GM18508 (cell line): ENCODE measurements at regions not wholly inside any gene's neighbourhood (a gene's known extent, or its start where the extent isn't known, plus 50 kb on each side); places are given as distances from the start of the nearest gene placed in this dataset.
"Not testable (repeated sequence)": the region's sequence is repeated elsewhere in the genome, so short reads cannot be mapped to it uniquely, and the experiment has no call there.

Experiments used
- ATAC-seq: cut with Tn5 transposase; IDR thresholded peaks from one replicate; pipeline ENCODE4 v1.9.1; 2021; ENCODE audit warnings: moderate number of reproducible peaks; ENCODE audit not compliant: insufficient read depth, unreplicated experiment

- ATAC-seq, result no peak
These were observed 304.3 kb upstream of the PRICKLE1 start for GRCh38 chr12:42893803-42894202.

GRCh38 chr12:42892702-42893551 lies 303.4 kb upstream of the PRICKLE1 start:
- ATAC-seq, result no peak

DNA sequence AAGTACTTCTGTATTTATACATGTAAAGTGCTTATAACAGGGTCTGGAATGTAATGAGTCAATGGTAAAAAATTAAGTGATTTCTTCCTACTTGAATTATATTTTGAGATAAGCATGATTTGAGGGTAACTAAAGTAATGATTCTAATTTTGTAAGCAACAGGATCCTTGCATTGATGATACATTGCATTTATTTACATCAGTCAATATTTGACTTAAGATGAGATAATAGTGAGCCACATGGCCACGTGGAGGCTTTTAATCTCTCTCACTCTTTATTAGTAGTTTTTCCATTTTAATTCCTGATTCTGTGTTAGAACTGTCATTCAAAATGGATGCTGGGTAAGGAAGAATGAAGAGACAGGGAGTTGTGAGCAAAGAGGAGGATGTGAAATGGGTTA lies 298.1 kb upstream of the PRICKLE1 start:
- ATAC-seq, result no peak

DNA sequence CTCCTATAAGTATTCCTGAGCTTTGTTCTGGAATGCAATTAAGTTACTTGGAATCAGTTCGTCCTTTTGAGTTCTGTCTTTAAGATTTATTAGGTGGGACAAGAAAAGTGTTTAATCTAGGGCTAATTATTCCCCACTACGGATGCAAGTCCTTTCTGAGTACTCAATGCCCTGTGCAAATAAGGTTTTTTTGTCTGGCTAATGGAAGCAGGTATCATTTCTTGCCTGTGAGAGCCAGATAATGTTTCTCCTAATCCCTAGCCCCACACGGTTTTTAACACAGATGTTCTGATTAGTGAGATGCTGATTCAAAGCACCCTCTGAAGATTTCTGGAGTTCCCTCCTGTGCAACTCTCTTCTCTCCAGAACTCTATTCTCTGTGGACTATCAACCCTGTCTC lies 296.6 kb upstream of the PRICKLE1 start:
- no peak for ATAC-seq

DNA sequence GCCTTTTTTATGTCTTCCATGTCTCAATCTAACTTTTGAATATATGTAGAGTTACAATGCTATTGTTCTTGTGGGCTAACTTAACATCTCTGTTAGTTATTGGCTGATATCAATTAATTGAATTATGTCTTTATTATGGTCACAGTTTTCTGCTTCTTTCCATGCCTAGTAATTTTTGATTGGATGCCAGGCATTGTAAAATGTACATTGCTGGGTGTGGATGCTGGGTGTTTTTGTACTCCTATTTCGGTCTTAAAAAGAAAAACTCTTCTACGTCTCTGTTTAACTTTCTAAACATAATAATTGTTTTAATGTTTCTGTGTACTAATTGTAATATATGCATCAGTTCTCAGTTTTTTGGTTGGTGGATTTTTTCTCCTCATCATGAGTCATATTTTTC lies 296.1 kb upstream of the PRICKLE1 start:
- ATAC-seq, result no peak

- no peak for ATAC-seq
These were observed 294.6 kb upstream of the PRICKLE1 start for GRCh38 chr12:42884116-42884515.

DNA sequence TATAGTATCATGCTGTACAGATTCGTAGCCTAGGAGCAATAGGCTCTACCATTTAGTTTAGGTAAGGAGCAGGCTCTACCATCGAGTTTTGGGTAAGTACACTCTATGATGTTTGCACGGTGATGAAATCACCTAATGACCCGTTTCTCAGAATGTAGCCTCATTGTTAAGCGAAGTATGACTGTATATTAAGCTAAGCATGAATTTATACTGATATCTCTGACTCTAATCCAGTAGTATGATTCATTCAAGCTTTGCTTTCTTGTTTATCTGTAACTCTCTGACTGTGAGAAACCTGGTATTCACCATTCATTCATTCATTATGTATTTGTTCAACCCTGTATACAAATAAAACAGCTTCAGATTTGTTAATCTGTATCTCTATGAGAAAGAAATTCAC lies 283.9 kb upstream of the PRICKLE1 start:
- no peak for ATAC-seq

DNA sequence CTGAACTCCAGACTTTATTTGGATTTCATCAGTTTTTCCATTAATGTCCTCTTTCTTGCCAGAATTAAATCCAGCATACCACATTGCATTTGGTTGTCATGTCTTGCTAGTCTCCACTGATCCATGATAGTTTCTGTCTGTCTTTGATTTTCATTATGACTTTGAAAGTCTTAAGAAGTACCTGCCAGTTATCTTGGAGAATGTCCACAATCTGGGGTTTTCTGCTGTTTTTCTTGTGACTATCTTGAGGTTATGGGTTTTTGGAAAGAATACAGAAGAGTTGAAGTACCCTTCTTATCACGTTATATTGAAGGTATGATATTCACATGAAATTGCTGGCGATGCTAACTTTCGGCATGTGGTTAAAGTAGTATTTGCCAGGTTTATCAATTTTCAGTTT lies 282.3 kb upstream of the PRICKLE1 start:
- no peak for ATAC-seq

DNA sequence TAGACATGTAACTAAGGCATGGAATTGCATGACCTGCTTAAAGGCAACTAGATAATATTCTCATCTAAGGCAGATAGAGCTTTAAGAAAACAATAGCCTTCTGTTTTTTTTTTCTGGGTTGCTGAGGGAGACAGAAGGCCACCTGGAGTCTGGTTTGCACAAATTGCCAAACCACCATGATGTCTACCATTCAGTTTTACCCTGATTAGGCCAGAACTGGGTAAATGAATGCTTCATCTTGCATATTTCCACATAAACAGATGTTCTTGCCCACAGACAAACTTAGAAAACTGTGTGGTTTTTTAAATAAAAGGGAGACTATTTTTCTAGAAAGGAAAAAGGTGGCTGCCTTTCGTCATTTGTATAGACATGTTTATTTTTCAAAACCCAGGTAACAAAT lies 278.7 kb upstream of the PRICKLE1 start:
- ATAC-seq, result no peak

GRCh38 chr12:42865282-42865681 lies 275.7 kb upstream of the PRICKLE1 start:
- ATAC-seq, result no peak

DNA sequence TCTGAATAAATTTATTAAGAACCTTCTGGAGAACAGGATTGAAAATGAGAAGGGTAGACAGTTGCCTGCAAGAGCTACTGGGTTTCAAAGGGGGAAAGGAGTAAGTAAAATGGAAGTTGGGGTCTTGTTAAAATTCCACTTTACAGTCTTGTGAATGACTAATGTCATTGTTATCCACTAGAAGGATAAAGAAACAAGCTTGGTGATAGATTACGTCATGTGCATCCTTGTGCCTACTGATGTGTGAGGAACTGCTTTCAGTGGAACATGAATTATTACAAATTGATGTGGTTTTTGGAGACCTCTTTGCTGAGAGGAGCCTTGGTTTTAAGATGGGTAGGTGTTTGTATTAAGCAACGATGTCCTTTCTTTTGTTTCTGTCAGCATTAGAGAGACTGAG lies 272.5 kb upstream of the PRICKLE1 start:
- no peak for ATAC-seq

- not testable (repeated sequence) for ATAC-seq
These were observed 270.8 kb upstream of the PRICKLE1 start for GRCh38 chr12:42860331-42860730.

- no peak for ATAC-seq
These were observed 270.1 kb upstream of the PRICKLE1 start for GRCh38 chr12:42859612-42860011.

DNA sequence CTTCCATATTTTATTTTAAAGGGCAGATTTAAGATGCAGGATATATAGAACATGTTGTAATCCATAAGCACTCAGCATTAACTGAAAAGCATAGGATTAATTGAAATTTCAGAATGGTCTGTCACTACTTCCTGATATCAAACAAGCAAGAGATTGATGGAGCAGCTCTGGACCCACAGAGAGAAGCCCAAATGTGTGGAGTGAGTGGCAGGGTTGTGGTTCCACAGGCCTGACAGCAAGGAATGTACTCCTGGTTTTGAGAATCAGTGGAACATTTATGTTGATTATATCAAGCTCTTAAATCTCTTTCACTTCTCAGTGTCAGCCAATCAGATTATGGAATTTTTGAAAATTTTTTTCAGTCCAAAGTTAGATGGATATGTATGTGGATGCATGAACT lies 267.6 kb upstream of the PRICKLE1 start:
- no peak for ATAC-seq

- no peak for ATAC-seq
These were observed 265.9 kb upstream of the PRICKLE1 start for GRCh38 chr12:42855362-42855950.

DNA sequence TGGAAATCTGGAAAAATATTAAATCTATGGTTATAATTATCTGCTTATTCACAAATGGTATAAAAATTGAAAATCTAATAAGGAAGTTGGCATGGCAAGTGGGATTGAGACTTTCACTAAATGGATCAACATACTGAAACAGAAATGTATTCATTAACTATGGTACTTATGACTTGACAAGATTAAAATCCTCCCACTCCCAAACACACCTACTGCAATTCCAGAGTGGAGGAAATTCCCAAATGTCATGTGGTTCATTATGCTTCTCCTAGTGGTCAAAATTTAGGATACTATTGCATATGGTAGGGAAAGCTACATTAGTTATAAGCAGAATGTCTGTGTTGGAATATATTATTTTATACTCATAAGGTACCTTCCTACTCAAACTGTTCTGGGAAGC lies 265.3 kb upstream of the PRICKLE1 start:
- ATAC-seq, result no peak

DNA sequence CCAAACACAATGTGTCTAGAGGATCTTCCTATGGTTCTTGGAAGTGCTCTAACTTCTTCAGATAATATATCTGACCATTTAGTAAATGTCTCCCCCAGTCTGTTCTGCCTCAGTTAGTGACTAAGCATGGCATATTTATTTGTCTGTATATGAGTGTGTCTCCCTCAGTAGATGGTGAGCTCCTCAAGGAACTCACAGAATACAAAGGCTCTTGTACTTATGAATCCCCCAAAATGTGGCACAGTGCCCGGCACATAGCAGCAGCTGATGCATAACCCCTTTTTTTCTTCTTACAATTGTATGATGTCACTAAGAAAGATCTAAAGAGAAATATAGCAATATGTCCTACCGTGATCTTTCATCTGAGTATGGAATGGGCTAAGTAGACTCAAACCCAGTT lies 264.7 kb upstream of the PRICKLE1 start:
- no peak for ATAC-seq

DNA sequence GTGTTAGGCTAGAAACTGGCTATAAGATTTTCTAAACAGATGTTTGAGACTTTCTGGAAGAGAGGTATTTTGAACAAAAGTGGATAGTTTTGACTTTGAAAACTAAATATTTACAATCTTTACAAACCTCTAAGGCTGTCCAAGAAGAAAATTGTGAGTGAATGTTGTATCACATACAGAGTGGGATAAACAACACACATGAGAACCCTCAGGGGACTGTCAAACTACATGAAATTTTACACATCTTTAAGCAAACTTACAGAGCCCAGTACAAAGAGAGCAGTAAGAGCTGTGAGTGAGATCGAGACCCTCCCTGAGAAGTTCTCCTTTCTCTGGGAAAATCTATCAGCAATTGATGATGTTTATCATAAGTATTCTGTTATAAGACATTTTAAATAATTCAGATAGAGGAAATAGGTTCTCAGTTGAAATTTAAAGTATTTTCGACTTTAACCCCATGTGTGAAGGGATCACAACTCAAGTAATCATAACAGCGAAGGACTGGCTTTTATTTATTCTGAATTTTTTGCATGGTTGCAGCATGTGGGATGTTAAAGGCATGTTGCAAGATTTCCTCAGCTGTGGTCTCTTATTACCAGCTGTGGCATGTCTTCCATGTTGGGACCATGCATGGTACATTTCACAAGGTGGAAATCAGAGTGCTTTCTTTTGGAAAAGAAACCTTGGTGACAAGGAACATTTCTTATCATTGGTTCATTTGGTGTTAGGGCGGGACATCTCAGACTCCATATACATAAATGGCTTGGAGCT lies 264.0 kb upstream of the PRICKLE1 start:
- ATAC-seq, result no peak

GRCh38 chr12:42846782-42847181 lies 257.2 kb upstream of the PRICKLE1 start:
- no peak for ATAC-seq

DNA sequence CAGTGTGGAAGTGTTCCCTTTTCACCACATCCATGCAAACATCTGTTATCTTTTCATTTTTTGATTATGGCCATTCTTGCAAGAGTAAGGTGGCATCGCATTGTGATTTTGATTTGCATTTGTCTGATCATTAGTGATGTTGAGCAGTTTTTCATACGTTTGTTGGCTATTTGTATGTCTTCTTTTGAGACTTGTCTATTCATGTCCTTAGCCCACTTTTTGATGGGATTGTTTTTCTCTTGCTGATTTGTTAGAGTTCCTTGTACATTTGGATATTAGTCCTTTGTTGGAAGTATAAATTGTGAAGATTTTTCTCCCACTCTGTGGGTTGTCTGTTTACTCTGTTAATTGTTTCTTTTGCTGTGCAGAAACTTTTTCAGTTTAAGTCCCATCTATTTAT lies 244.5 kb upstream of the PRICKLE1 start:
- no peak for ATAC-seq

GRCh38 chr12:42828836-42829235 lies 239.3 kb upstream of the PRICKLE1 start:
- no peak for ATAC-seq
